H1 (cell line): ENCODE measurements at regions not wholly inside any gene's neighbourhood (a gene's known extent, or its start where the extent isn't known, plus 50 kb on each side); places are given as distances from the start of the nearest gene placed in this dataset.

Experiments
- POLR2AphosphoS5 ChIP-seq: IDR thresholded peaks from 2 replicates; pipeline ENCODE4 v1.6.1; 2011; ENCODE audit warnings: low read depth, low read length
- TBP ChIP-seq: IDR thresholded peaks from 2 replicates; pipeline ENCODE4 v1.6.1; 2011; ENCODE audit warnings: low read depth, low read length, improper control_type of control experiment
- USF2 ChIP-seq: IDR thresholded peaks from 2 replicates; pipeline ENCODE4 v1.6.1; 2011; ENCODE audit warnings: low read length, improper control_type of control experiment

- TF ChIP-seq USF2 (no peak), POLR2AphosphoS5 (no peak), TBP (no peak)
Measured at GRCh38 chr3:105960381-105960780, 91.6 kb upstream of the CBLB start (continued).
